Keratinocyte (primary cell): ENCODE measurements at regions not wholly inside any gene's neighbourhood (a gene's known extent, or its start where the extent isn't known, plus 50 kb on each side); places are given as distances from the start of the nearest gene placed in this dataset.

ENCODE experiments used
- DNase-seq: peaks from one replicate; pipeline ENCODE4 v3.0.0-alpha.2; 2011; ENCODE audit warnings: low read depth, missing footprints, low spot score
- FAIRE-seq: peaks from 2 replicates; lab custom pipeline; 2011; peaks lifted over from hg19 to GRCh38; lab: Jason Lieb, UNC
- H2AFZ ChIP-seq: 2 replicates; pipeline ENCODE4 v1.6.0; 2012; ENCODE audit warnings: low read length, control low read depth, inconsistent platforms; ENCODE audit not compliant: control insufficient read depth
- H3K27ac ChIP-seq: 2 replicates; pipeline ENCODE4 v1.5.1; 2011; ENCODE audit warnings: low read length; ENCODE audit not compliant: control insufficient read depth, insufficient read depth
- H3K27me3 ChIP-seq: 3 replicates; pipeline ENCODE4 v1.6.0; 2011; ENCODE audit warnings: low read length; ENCODE audit not compliant: control insufficient read depth, insufficient read depth; ENCODE audit errors: extremely low read depth
- H3K36me3 ChIP-seq, 2 experiments: 2 replicates in 1 of 2; 3 replicates in 1 of 2; pipeline ENCODE4 v1.5.1; 2011; ENCODE audit warnings: low read length in 2 of 2, mild to moderate bottlenecking in 1 of 2; ENCODE audit not compliant: control insufficient read depth in 2 of 2, insufficient read depth in 2 of 2; ENCODE audit errors: extremely low read depth in 1 of 2
- H3K4me1 ChIP-seq: 3 replicates; pipeline ENCODE4 v1.5.1; 2011; ENCODE audit warnings: low read length; ENCODE audit not compliant: control insufficient read depth, insufficient read depth; ENCODE audit errors: extremely low read depth
- H3K4me2 ChIP-seq: 3 replicates; pipeline ENCODE4 v1.6.0; 2011; ENCODE audit warnings: low read depth, low read length; ENCODE audit not compliant: control insufficient read depth, insufficient read depth; ENCODE audit errors: extremely low read depth
- H3K4me3 ChIP-seq, 3 experiments: fragments of 200-600 bp in 1 of 3; sonication (generic) in 1 of 3; 2 replicates in 2 of 3; 3 replicates in 1 of 3; pipeline ENCODE4 v1.5.1; 2011 to 2016; ENCODE audit warnings: low read length in 3 of 3, mild to moderate bottlenecking in 3 of 3, control low read depth in 2 of 3, inconsistent platforms in 1 of 3, low read depth in 1 of 3, mixed read lengths in 1 of 3, mixed run types in 1 of 3, moderate library complexity in 1 of 3; ENCODE audit not compliant: control insufficient read depth in 2 of 3, insufficient read depth in 2 of 3; ENCODE audit errors: extremely low read depth in 1 of 3
- H3K79me2 ChIP-seq: 2 replicates; pipeline ENCODE4 v1.6.0; 2012; ENCODE audit warnings: low read length; ENCODE audit not compliant: control insufficient read depth, insufficient read depth
- H3K9ac ChIP-seq: 3 replicates; pipeline ENCODE4 v1.6.0; 2011; ENCODE audit warnings: low read length; ENCODE audit not compliant: control insufficient read depth, insufficient read depth; ENCODE audit errors: extremely low read depth
- H3K9me1 ChIP-seq: 3 replicates; pipeline ENCODE4 v1.6.0; 2011; ENCODE audit warnings: low read length; ENCODE audit not compliant: control insufficient read depth, insufficient read depth; ENCODE audit errors: extremely low read depth
- H3K9me3 ChIP-seq: 2 replicates; pipeline ENCODE4 v1.5.1; 2012; ENCODE audit warnings: low read depth, low read length; ENCODE audit not compliant: control insufficient read depth
- H4K20me1 ChIP-seq: 3 replicates; pipeline ENCODE4 v1.6.0; 2011; ENCODE audit warnings: low read length; ENCODE audit not compliant: control insufficient read depth, insufficient read depth; ENCODE audit errors: extremely low read depth
- CTCF ChIP-seq, 3 experiments: IDR thresholded peaks in 1 of 3; conservative IDR thresholded peaks in 1 of 3; optimal IDR thresholded peaks in 1 of 3; 2 replicates in 2 of 3; 3 replicates in 1 of 3; pipeline versions ENCODE3 to v1.5.1; 2011; ENCODE audit warnings: low read length in 3 of 3, mild to moderate bottlenecking in 3 of 3, moderate library complexity in 2 of 3, control low read depth in 1 of 3, inconsistent platforms in 1 of 3; ENCODE audit not compliant: insufficient read depth in 2 of 3; ENCODE audit errors: extremely low read depth in 1 of 3
- EZH2 ChIP-seq: IDR thresholded peaks from one replicate; pipeline ENCODE4 v1.6.1; 2012; ENCODE audit warnings: inconsistent platforms, mild to moderate bottlenecking, low read length, moderate library complexity
- dilution Hi-C: fragments of 300-500 bp; cut with MboI; formaldehyde crosslinking; loops from one replicate; pipeline ENCODE4 v1.7.0; 2020; ENCODE audit warnings: low sequenced_read_pairs; ENCODE audit not compliant: extremely low pct_ligation_motif_present

- no peak overlapping the region for H3K4me2 ChIP-seq
- H3K27me3 ChIP-seq: no peaks in the 10 kb centered on the region
- H3K4me3 ChIP-seq: no peak overlapping the region
- DNase-seq: no peak
- H3K27ac ChIP-seq: no peak overlapping the region
- dilution Hi-C loops: no loop called here
- H3K79me2 ChIP-seq: no peaks in the 10 kb centered on the region
- TF ChIP-seq CTCF (optimal IDR thresholded peaks at IDR 0.05 in 1 of 3, IDR thresholded peaks at IDR 0.05 in 1 of 3, conservative IDR thresholded peaks at IDR 0.05 in 1 of 3; ENCODE audit: extremely low read depth in 1 of 3, insufficient read depth in 2 of 3, low read length in 3 of 3): no peak
- no peak for TF ChIP-seq EZH2
- no peaks in the 10 kb centered on the region for H3K9me1 ChIP-seq
- H3K4me1 ChIP-seq: no peaks in the 10 kb centered on the region
- peaks cover 19% of the 10 kb centered on the region for H3K9me3 ChIP-seq
- H3K9ac ChIP-seq: no peak overlapping the region
- no peak overlapping the region for H2AFZ ChIP-seq
- no peak for FAIRE-seq
- no peaks in the 10 kb centered on the region for H4K20me1 ChIP-seq
- no peaks in the 10 kb centered on the region for H3K36me3 ChIP-seq
Measured at GRCh38 chr22:48679656-48680555, 1147.8 kb downstream of the BRD1 start.

DNA sequence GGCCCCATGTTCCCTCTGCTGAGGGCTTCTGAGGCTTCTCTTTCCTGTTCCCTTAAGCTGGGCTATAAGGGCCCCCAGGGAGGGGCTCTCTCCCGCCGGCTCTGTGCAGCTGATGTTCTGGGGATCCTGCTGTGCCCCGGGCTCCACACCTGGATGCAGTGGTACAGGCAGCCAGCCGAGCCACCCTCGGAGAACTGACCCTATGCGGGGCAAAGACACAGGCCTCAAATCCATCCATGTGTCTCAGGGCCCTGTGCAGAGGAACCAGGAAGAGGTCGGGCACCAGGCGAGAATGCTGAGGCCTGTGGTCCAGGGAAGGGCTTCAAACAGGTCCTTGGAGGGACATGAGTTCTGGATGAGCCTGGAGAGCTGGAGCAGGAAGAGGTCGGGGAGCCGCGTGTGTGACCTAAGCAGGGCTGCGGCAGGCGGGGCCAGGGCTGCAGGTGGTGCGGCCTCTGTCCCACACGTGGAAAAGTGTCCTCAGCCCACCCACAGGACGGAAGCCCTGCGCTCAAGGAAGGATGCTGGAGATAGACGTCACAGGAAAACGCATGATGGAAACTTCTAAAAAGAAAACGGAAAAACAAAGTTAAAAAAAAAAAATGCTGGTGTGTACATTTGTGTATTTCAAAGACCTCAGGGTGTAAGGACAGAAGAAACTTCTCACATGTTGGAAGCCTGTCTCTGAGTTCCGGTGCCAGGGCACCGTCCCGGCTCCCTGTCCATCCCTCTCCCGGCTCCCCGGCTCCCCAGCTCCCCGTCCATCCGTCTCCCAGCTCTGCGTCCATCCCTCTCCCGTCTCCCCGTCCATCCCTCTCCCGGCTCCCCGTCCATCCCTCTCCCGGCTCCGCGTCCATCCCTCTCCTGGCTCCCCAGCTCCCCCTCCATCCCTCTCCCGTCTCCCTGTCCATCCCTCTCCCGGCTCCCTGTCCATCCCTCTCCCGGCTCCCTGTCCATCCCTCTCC lies 1149.2 kb downstream of the BRD1 start:
- H2AFZ ChIP-seq: no peak overlapping the region
- no peaks in the 10 kb centered on the region for H3K27me3 ChIP-seq
- H3K36me3 ChIP-seq: no peaks in the 10 kb centered on the region
- no peak for FAIRE-seq
- no peak overlapping the region for H3K27ac ChIP-seq
- dilution Hi-C loops: no loop called here
- H3K9ac ChIP-seq: no peak overlapping the region
- no peak for TF ChIP-seq CTCF (optimal IDR thresholded peaks at IDR 0.05 in 1 of 3, IDR thresholded peaks at IDR 0.05 in 1 of 3, conservative IDR thresholded peaks at IDR 0.05 in 1 of 3; ENCODE audit: extremely low read depth in 1 of 3, insufficient read depth in 2 of 3, low read length in 3 of 3)
- no peak for TF ChIP-seq EZH2
- H3K4me2 ChIP-seq: no peak overlapping the region
- peaks cover 17% of the 10 kb centered on the region for H3K9me3 ChIP-seq
- no peaks in the 10 kb centered on the region for H3K79me2 ChIP-seq
- no peaks in the 10 kb centered on the region for H3K4me1 ChIP-seq
- DNase-seq: no peak
- H3K9me1 ChIP-seq: no peaks in the 10 kb centered on the region
- no peaks in the 10 kb centered on the region for H4K20me1 ChIP-seq
- H3K4me3 ChIP-seq: no peak overlapping the region
